Ecto neural progenitor cell (in vitro differentiated cells): ENCODE measurements at regions not wholly inside any gene's neighbourhood (a gene's known extent, or its start where the extent isn't known, plus 50 kb on each side); places are given as distances from the start of the nearest gene placed in this dataset.
"Not testable (repeated sequence)": the region's sequence is repeated elsewhere in the genome, so short reads cannot be mapped to it uniquely, and the experiment has no call there.

Source experiments
- DNase-seq: peaks from one replicate; pipeline ENCODE4 v3.0.0-alpha.2; 2018; ENCODE audit warnings: low spot score

DNA sequence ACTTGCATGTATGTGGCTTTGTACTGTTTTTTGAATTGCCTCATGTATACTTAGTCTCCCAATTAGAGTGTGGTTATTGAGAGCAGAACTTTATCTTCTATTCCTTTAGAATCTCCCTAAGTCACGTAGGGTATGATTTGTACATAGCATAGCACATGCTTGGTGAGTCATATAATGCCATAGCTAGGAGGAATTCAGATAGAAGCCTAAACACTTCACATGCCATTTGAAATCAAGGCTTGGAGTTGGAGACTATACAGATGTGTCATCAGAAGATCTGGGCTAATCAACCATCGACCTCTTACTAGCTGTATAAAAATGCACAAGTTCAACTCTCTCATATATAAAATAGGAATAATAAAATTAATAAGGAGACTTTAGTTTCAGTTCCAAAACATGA is 222.6 kb upstream of the ST6GAL2 start:
- no peak for DNase-seq

DNA sequence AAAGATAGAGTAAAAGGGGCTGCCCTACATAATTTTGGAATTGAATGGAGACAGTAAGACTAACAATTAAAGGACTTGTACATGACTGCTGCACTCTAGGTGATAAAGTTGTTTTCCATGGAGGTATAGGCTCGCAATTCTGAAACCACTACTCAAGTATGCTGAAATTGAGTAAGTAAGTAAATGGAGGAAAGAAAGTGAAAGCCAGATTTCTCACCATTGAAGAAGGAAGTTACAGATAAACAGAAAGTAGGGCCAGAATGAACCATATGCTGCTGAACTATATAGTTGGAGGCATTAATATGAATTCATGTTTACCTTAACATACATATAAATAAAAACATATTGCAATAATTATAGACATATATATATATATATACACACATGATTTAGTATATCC is 225.7 kb upstream of the ST6GAL2 start:
- no peak for DNase-seq

DNA sequence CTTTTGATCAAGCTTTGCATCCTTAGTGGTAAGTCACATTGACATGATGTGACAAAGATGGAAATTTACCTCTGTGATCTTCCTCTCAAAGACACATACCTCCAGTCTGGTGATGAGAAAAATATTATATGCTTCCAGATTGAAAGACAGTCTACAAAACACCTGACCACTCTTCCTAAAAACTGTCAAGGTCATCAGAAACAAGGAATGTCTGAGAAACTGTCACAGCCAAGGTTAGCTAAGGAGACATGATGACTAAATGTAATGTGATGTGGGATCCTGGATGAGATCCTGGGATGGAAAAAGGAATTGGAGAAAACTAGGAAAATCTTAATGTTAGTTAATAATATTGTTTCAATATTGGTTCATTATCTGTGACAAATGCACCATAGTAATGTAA is 226.6 kb upstream of the ST6GAL2 start:
- DNase-seq: no peak

DNA sequence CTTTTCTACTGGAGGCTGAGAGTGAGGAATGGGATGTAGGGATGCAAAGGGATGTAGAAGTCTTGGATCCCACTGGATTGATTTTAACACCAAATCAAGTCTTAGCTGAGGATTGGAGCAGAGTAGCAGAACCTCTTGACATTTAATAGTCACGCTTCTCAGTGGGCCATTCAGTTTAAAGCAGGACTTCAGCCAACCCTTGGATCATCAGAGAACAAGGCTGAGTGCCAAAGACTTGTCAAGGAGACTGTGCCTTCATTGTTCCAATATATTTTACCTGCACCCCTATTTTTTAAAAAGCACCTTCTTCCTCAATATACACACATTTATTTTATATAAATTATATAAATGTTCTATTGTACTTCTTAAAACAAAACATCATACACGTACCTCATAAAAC is 242.4 kb upstream of the ST6GAL2 start:
- no peak for DNase-seq

DNA sequence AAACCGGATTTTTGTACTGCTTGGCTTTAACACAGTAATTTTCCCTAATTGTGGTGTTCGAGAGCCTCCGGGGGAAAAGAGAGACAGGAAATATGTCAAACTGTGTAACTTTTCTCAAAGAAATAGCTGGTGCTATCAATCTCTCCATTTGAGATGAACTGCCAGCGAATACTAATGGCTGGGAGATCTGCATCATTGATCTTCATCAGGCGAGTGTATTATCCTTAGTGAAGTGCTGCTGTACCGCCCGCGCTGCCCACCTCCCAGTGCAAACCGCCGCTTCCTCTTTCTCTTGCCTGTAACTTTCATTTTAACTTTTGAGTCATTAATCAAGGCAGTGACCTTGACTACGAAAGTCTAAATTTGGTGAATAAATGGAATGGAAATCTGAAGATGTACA is 246.1 kb upstream of the ST6GAL2 start:
- DNase-seq: no peak

DNA sequence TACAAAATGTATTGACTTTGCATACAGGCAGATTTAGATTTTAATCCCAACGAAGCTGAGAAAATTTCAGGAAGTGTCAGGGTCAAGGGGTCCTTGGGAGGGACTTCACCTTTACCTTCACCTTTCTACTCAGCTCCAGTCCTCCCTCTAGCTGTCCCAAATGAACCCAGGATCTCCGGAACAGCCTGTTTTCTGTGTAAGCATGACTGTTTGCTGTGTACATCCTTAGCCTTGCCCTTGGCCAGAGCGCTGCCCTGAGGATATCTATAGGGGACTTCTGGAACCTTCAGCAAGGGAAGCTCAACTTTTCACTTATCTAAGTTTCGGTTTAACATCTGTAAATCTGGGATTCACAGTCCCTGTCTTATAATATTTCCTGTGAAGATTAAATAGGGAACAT is 246.8 kb upstream of the ST6GAL2 start:
- DNase-seq: no peak

DNA sequence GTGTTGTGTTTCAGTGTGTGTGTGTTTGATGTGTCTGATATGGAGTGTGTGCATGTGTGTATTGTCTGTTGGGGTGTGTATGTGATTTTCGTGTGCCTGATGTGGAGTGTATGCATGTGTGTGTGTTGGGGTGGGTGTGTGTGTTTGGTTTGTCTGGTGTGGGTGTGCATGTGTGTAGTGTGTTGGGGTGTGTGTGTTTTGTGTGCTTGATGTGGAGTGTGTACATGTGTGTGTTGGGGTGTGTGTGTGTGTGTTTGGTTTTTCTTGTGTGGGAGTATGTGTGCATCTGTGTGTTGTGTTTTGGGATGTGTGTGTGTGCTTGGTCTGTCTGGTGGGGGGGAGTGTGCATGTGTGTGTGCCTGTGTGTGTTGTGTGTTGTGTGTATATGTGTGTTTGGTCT is 247.4 kb upstream of the ST6GAL2 start:
- DNase-seq: no peak

DNA sequence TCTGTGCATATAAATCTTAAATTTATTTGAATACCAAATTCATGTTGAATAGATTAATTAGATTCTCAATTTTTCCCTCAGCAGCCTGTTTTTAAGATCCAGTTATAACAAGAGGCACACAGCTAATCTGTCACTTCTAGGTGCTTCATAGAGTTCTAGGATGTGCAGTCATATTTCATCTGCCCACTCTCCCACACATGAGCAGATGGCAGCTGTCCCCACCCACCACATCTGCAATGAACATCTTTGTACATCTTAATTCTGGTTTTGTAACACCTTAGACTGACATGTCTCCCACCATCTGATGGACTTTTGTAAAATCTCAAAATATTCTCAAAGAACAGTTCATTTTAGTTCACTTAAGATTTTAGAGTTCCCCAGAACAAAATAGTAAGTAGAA is 250.8 kb upstream of the ST6GAL2 start:
- no peak for DNase-seq

DNA sequence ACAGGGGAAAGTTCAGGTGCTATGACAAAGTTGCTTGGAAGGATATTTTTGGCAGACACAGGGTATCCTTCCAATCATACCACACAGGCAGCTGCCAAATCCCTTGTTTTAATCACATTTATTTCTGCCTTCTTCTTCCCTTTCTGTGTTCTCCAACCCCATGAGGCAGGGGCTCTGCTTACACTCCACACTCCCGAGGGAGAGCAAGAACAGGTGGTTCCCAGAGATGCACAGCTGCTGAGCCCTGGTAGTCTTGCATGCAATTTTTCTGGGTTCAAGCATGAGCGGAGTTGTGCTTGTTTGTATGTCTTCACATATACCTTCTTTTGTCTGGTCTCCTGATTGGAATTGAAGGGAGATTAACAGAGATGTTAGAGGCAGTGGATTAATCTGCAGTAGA is 251.7 kb upstream of the ST6GAL2 start:
- no peak for DNase-seq

DNA sequence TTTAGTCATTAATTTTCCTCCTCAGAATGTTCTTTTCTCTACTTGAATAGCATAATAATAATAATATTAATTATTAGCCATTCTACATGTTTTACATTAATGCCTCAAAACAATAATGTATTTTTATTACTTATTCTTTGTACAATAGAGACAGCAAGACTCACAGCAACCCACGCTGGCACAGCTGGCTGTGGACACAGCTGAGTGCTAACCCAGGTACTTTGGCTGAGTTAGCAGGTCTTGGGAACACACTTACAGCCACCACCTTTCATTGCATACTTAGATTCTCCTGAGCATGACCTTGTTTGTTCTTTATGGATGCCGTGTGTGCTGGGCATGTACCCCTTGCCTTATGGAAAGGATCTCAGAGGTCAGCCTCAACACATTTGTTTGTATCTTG is 260.2 kb upstream of the ST6GAL2 start:
- DNase-seq: no peak

DNA sequence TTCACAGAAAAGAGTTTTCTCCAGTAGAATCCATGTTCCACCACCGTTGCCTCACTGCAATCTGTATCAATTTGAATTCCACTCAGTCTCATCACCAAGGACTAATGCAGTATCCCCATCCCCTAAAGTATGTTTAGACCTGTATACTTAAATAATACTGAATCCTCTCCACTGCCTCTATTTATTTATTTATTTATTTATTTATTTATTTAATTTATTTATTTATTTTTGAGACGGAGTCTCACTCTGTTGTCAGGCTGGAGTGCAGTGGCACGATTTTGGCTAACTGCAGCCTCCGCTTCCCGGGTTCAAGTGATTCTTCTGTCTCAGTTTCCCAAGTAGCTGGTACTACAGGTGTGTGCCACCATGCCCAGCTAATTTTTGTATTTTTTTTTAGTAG is 260.7 kb upstream of the ST6GAL2 start:
- not testable (repeated sequence) for DNase-seq

DNA sequence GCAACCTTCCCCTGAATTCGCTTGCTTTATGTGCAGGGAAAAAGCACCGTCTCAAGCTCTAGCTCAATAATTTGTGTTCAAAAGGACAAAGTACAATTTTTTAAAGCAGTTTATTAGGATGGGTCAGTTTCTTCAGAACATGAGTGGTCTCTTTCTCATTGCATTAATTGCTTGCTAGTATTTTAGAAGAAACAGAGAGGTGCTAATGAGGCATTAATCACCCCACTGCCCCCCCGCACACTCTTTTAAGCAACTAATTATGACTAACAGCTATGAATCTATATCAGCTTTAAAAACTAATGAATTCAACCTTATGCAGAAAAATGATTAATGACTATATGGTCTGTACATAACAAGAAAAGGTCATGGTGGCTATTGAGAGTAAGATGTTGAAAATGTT is 262.1 kb upstream of the ST6GAL2 start:
- no peak for DNase-seq

DNA sequence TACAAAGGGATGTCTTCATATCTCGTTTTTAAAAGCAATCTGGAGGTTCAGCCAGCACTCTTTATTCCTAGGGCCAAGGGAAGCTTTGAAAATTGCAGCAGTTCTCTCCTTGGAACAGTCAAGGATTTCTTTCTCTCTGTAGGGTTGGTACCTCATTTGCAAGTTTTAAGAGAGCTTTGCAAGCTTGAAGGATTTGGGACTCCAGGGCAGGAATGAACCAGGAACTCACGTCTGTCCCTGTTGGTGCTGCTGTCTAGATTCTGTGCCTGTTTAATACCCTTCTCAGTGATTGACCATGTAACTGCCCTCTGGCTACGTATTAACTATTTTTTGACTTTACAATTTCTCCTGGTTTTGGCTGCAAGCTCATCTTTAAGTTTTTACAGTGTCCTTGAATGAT is 262.5 kb upstream of the ST6GAL2 start:
- no peak for DNase-seq

DNA sequence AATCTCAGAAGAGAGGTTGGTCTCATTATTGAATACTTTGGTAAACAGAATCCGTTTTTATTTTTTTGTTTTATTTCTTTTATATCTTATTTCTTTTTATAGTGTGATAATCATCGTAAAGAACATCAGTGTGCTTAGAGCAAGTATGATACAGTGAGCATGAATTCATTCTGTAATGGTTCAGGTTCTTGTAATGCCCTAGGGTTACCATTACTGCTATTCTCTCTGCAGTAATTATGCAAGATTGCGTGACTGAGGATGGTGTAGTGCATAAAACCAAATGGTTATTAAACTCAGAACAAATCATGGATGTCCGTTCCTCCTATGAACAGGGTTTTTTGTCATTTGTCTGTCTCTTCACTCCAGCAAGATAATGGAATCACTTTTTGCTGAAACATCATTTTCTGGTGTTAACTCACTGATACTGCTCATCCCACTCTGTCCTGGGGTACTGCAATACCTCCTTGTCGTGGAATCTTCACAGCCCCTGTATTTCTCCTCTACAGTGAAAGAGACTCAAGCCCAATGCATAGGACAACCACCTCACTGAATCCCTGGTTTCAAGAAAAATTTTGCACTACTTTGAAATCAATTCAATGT is 274.8 kb upstream of the ST6GAL2 start:
- DNase-seq: no peak

DNA sequence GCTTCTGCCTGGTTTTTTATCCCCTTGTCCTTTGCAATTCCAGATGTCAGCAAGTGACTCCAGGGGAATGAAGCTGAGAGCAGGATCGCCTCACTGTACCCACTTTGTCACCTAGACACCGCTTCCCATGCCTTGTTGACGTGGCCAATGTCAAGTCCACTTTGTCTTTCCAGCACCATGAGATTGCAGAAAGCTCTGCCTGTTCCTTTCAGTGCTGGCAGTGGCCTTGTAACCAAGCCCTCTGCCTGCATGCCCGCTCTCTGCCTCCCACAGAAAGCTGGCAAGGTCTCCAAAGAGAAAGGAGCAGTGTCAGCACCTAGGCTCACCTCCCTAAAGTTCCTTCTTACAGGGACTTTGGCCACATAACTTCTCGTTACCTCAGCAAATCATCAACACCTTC is 282.2 kb upstream of the ST6GAL2 start:
- no peak for DNase-seq

DNA sequence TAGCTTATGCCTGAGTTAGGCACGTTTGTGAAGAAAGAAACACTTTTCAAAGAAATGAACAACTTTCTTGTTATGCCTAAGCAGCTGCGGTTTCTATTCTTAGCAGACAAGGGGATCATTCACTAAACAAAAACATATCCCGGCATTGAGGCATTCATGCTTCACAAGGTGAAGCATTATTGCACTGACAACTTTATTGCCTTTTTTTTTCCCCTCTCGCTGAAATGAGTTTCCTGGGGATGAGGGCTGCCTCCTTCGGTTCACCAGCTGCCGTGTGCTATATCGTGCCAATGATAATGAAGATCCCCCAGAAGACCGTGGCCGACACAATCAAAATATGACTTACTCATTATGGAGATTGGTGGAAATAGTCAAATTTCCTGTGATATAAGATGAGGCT is 288.2 kb upstream of the ST6GAL2 start:
- no peak for DNase-seq

DNA sequence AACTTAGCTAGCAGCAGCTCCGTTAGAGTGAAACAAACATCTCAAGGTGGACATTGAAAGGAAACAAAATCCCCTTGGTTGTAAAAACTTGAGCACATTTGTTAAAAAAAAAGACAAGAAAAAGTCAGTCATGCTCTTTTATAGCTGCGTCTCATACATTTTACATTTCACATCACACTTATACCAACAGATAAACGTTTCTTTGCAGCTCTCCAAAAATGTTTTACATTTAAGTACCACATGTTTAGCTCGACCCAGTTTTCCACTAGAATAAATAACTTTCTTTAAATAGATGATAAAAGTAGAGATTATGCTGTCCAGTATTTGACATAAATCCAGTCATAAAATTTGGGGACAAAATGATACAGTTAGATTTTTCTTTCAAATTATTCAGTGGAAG is 297.0 kb upstream of the ST6GAL2 start:
- DNase-seq: no peak

DNA sequence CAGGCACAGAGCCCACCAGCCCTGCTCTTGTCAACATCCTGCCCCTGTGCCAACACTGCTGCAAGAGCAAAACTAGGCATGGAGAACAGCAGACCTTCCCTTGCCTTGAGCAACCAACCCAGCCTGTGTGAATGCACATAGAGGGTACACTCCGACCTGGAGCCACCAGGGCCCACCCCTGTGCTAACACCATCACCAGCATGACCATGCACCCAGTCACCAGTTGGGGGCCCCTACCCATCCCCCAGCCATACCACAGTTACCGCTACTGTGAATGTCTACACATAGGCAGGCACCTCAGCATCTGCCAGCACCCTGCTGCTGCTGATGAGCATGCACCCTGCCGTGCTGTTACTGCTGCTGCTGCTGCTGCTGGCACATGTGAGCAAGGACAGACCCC is 301.9 kb upstream of the ST6GAL2 start:
- no peak for DNase-seq

DNA sequence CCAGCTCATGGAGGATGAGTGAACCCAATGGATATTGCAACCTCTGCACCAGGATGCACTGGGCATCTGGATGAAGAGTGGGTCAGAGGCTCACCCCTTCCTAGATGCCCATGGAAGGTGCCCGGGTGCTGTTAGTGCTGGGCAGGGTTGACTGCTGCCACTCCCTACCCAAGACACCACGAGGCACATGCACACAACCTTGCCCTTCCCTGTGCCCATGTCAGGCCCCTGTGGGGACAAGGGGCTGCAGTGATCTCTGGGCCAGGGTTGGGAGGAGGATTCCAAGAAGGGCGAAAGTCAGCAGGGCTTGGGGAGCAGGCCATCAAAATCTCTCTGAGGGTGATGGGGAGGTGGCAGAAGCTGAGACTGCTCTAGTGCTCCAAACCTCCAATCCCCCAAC is 309.7 kb upstream of the ST6GAL2 start:
- no peak for DNase-seq

DNA sequence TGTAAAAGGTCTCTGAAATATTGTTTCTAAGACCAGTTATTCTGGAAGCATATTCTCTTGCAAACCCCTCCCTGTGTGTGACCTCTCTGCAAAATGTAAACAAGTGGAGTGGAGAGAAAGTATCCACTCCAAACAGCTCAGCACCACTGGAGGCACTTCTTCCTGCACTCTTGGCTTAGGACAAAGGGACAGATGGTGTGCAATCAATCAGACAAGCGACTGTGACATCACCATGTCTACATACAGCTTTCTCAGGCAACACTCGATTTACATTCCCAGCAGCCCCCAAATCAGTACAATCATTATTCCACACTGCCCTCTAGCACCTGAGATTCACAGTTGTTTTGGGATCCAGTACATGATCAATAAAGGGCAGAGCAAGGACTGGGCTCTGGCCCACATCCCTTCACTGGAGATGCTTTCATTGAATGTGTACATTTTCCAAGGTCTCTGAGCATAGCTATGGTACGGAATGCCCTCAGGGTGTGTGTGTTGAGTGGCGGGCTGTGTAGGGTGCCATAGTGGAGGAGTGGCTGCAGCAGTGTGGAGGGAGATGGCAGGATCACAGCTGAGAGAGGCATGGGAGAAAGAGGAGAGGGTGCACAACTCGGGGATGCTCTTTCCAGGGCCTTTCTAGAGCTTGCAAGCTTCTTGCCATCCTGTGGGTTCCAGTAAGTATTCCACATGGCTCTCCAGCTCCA is 311.8 kb upstream of the ST6GAL2 start:
- no peak for DNase-seq

DNA sequence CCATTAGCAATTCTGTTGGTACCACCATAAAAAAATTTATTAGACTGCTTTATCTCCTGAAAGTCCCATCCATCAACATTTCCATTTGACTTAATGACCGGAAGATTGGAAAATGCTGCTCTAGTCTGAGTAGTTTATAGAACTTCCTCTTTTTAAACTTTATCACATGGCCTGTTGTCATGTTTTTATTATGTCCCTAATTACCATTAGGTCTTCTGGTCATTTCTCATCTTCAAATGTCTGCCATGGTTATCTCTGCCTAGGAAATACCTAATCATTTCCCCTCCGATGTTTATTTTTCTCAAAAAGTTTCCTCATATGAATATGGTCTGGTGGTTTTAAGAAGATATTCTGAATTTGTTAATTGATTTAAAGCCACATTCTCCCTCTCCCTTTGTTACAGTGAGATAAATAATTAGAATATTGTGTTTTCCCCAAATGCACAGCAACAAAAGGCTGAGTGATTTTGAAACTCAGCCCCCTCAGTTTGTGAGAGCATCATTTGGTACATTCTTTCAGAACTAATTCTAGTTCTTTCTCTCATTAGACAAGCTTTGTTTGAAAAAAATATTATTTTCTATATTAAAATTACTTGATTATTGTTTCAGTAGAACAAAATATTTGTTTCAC is 317.1 kb upstream of the ST6GAL2 start:
- no peak for DNase-seq

DNA sequence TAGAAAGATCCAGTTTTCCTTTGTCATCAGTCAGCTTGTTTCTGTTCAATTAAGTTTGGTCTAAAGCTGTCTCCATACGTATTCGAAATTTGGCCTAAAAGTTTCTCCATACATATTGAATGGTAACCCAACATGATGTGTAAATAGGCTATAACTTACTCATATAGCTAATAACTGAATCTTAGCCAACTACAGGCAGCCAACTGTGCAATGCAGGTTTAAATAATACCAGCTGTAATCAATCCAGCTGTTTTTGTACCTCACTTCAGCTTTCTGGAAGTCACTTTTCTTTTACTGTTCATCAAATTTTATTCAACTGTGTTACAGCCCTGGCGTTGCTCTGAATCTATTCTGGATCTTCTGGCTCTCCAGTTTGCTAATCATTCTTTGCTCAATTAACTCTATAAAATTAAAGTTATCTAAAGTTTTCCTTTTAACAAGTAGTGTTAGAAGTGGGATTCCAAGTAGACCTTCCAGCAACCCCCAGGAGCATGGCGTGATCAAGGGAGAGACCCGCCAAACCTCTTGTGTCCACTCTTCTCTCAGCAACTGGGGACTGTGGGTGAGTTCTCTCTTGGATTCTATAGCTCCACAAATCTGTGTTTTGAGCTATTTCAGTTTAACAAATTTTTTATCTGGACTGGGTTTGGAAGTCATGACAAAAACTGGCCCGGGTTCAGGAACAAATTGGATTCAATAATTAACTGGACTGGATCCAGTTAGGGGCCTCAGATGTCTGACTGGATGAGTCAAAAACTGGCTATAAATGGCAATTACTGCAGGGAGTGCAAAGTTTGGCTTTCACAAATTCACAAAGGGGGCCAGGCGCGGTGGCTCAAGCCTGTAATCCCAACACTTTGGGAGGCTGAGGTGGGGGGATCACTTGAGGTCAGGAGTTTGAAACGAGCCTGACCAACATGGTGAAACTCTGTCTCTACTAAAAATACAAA is 329.7 kb upstream of the ST6GAL2 start:
- DNase-seq: no peak

DNA sequence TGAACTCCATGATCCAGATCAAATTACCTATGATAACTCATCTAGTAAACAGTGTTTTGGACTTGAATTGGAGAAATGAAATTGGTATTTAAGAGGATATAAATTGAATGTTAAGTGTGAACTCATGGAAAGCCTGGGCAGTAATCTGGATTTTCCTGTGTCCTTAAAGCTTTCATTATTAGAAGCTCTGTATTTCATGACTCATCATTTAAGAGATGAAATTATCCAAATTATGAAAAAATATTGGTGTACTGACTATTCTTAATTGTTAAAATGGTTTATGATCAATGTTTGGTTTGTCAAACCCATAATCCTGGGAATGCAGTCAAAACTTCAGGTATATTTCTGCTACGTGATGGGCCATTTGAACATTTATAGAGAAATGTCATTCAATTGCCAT is 332.2 kb upstream of the ST6GAL2 start:
- DNase-seq: no peak
